ENCODE measurements at regions not wholly inside any gene's neighbourhood (a gene's known extent, or its start where the extent isn't known, plus 50 kb on each side); places are given as distances from the start of the nearest gene placed in this dataset.
"Not testable (repeated sequence)": the region's sequence is repeated elsewhere in the genome, so short reads cannot be mapped to it uniquely, and the experiment has no call there.

GRCh38 chr2:111530239-111530965, 353.6 kb downstream of the ANAPC1 start:
- not testable (repeated sequence) for DNase-seq (ENCODE audit: low read depth)

GRCh38 chr2:111532682-111533556, 351.1 kb downstream of the ANAPC1 start:
- DNase-seq (ENCODE audit: low read depth) = not testable (repeated sequence)

DNA sequence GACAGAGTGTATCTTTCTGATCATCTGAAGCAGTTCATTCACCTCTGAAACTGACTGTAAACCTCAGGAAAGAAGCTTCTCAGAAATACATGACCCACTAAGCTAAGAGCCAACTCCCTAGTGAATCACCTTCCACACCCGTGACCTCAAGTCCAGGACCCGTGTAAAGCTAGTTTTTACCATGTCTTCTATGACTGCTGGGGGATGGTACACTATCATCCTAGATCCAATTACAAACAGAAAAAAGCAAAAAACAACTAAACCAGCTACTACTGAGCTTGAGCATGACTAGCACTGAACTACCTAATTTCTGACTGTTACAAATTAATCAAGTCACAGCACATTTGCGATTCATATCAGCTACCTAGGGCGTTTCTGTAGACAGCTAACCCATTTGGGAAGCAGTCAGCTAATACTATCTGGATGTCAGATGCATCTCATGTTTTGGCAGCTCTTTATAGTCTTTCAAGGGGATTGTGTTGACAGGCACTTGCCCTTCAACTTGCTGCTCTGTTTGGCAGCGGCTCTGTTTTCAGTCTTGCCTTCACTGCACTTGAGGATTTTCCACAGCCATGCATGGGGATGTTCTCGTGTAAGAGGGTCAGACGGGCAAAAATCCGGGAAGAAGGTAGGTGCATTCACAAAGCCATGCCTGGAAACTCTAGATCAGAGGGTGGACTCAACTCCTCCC, 350.3 kb downstream of the ANAPC1 start:
- not testable (repeated sequence) for DNase-seq (ENCODE audit: low read depth)

DNA sequence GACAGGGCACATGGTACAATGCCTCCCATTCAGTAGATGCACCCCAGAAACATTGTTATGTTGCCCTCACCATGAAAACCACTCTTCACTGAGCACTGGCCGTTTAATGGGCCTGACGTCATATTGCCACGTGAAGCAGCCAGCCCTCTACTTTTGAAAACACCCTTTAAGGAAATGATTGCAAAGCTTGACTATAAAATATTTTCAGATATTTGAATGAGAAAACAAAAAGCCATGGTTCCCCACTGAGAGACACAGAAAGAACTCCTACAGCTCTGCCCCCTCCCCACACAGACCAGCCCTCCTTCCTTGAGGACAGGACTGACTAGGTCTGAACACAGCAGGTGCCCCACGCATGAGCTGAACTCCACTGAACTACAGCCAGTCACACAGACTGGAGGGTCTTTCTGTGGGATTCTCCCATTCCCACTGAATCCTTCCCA, 349.1 kb downstream of the ANAPC1 start:
- peak; percentile 49 for DNase-seq (ENCODE audit: low read depth)

DNA sequence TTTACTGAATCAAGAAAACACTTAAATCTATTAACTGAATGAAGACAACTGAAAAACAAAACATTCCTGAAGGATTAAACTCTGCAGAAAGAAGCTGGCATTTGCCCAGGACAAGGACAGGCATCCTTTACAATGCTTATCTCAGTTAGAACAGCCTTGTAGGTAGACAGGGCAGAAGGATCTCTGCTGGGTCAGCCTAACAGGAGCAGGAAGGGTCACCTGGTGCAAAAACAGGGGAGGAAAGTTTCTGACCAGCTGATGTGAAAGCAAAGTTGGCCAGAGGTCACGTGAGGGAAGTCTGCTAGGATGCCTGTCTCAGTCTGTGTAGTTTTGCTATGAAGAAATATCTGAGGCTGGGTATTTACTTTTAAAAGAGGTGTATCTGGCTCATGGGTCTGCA, 348.6 kb downstream of the ANAPC1 start:
- peak; percentile 29 for DNase-seq (ENCODE audit: low read depth)

GRCh38 chr2:111537078-111537655, 346.8 kb downstream of the ANAPC1 start:
- DNase-seq (ENCODE audit: low read depth) = no peak

DNA sequence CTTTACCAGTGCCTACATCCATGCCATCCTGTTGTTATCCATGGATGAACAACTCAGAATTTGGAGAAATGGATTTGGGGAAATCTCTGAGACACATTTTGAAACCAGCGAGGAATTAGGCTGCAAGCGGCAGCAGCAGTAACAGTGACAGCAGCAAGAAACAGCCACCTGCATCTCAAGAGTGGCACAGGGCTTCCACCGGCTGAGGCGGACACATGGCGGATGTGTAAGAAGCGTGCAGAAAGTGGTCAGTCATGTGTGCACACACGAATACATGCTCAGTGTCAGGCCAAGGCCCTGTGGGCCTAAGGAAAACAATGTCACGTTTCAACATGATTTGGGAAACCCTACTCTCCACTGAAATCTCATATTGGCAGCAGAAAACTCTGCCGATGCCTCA, 344.0 kb downstream of the ANAPC1 start:
- not testable (repeated sequence) for DNase-seq (ENCODE audit: low read depth)

- DNase-seq (ENCODE audit: low read depth) = peak; percentile 42
Measured at GRCh38 chr2:111542120-111542774, 341.7 kb downstream of the ANAPC1 start.

GRCh38 chr2:111544006-111544405, 340.0 kb downstream of the ANAPC1 start:
- DNase-seq (ENCODE audit: low read depth) = not testable (repeated sequence)

DNA sequence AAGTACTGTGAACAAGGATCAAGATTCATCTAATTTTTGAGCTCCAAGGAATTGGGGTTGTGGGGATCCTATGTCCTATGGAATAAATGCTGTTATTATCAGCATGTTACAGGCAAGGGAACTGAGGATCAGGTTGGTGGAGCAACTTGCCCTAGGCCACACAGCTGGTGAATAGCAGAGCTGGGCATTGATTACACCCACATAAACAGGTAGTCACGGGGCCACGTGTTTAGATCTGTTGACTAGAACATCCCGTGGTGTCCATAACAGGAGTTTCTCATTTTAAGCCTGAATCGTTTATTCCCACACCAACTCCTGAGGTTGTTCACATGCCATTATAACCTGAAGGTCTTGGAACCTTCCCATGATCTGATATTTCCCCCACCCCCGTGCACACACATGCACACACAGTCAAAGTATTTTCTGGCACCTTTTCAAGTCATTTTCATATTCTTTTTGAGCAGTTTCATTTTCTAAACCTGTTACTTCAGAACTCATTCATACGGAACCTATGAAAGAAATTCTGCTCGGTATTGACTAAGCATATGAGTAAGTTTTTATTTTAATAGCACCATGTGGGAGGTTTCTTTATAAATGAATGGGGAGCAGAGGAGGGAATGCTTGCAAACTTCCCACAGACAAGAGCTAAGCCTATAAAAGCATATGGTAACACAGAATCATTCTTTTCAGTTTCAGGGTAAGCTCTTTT, 338.1 kb downstream of the ANAPC1 start:
- DNase-seq (ENCODE audit: low read depth) = not testable (repeated sequence)

DNA sequence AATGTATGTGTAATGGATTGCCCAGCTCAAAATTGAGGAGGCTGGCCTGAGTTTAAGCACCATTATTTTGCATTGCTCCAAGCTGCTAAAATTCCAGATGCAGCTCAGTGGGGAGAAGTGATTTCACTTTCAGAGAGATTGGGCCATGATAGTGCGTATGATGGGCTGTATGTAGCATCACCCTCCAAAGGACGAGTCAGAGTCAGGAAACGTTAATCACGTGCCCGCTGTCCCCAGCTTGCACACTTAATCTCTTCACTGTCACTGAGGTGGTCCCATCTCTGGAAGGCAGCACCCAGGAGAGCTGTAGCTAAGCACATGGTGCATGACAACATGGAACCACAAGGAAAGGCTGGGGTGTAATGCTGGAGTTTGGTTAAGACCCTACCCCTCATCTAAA, 337.4 kb downstream of the ANAPC1 start:
- DNase-seq (ENCODE audit: low read depth) = not testable (repeated sequence)

- not testable (repeated sequence) for DNase-seq (ENCODE audit: low read depth)
Measured at GRCh38 chr2:111549174-111549573, 334.8 kb downstream of the ANAPC1 start.

GRCh38 chr2:111551428-111551827, 332.6 kb downstream of the ANAPC1 start:
- DNase-seq (ENCODE audit: low read depth) = not testable (repeated sequence)

DNA sequence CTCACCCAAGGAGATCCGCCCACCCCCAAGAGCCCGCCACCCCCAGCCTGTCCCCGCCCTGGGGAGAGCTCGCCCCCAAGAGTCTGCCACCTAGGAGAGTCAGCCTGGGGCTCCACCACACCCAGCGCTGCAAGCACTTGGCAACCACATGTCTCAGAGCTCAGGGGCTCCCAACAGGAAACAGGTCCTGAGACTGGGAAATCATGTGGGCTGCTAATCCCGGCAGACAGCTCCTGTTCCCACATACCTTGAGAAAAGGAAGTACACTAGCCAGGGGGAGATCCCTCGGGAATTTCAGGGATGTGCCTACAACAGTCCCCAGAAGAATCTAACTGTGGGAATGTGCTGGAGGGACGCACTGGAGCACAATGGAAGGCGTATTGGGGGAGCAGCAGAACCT, 331.4 kb downstream of the ANAPC1 start:
- DNase-seq (ENCODE audit: low read depth) = not testable (repeated sequence)

DNA sequence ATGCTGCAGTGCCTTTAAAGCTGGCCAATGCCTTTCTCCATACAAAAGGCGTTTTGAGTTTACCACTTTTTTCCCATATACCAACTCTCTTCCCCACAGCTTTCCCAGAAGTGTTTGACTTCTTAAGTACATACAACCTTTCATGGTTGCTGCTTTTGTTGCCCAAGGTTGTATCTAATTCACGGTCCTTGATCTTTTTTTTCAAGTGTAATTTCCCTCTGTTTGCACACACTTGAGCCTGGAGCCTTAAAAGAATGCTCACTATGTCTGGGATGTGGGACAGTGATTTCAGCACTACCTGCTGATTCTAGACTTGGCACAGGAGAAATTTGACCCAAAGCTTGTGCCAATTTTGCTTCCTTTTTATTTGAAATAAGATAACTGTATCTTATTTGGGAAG, 324.7 kb downstream of the ANAPC1 start:
- not testable (repeated sequence) for DNase-seq (ENCODE audit: low read depth)

- DNase-seq (ENCODE audit: low read depth) = not testable (repeated sequence)
Measured at GRCh38 chr2:111559814-111560213, 324.2 kb downstream of the ANAPC1 start.

DNA sequence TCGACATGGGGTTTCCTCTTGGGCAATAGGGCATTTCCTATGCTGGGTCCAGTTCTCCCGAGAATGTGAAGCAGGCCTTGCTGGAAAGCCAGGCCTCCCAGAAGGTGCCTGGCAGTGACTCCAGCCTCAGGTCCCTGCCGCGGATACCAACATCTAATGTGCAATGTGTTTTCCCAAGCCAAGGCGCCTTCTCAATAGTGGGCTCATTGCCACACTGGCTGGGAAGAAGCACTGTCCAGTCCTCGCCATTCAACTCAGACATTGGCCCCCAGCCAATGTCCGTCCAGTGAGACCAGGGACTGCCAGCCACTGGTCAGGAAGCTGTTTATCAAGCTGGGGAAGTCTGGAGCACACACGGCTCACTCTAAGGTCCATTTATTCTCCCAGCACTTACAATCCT, 317.9 kb downstream of the ANAPC1 start:
- peak; percentile 33 for DNase-seq (ENCODE audit: low read depth)

DNA sequence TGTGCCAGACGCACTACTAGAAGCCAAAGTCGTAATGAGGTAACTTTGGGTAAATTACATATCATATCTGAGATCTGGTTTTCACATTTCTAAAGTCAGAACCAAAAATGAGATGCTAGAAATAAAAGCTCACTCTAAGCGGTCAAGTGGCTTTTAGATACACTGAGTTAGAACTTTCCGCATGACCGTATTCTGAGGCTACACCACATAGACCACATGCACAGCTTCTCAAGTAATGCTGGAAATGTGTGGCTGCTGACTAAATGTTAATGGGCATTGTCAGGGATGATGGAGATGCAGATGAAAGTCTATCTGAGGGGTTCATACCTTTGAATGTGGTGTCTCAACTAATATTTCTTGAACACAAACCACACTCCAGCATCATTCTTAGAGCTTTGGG, 316.8 kb downstream of the ANAPC1 start:
- DNase-seq (ENCODE audit: low read depth) = peak; percentile 1

DNA sequence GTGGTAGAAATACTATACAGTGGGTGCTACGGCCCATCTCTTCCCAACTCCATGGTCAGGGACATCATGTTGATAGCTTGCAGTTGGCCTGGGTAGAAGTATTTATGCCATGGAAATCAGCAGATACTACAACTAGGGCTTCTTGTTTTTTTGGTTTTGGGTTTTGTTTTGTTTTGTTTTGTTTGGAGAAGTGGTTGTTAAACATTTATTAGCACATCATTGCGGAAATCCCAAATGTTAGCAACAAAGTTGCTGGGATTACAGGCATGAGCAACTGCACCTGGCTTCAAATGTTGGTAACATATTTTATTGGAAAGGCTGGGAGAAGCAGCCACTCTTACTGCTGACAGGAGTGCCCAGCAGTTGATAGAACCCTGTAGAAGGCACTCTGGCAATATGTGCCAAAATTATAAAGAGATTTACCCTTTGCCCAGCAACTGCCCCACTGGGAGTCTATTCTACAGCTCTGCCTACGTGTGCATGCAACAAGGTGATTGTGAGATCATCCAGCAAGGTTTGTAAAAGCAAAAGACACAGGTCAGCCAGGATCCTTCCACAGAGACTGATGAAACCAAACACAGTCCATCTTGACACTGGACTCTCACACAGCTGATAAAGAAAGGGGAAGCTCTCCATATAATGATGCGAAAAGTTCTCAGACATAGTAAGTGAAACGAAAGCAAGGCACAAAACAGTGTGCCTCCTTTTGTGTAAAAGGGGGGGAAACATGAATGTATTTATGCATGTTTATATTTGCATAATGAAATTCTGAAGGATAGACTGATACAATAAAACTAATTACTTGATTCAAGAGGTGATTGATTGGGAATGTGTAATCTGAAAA, 314.4 kb downstream of the ANAPC1 start:
- DNase-seq (ENCODE audit: low read depth) = not testable (repeated sequence)
